Peyer's patch (tissue), 4 donors: ENCODE measurements at regions not wholly inside any gene's neighbourhood (a gene's known extent, or its start where the extent isn't known, plus 50 kb on each side); places are given as distances from the start of the nearest gene placed in this dataset.

Experiments
- POLR2A ChIP-seq, 2 donors: fragments of 450-650 bp; IDR thresholded peaks; one replicate each; pipeline ENCODE4 v1.5.1; 2017; ENCODE audit warnings: antibody characterized with exemption in 2 of 2, mild to moderate bottlenecking in 2 of 2, moderate library complexity in 2 of 2
- TF ChIP-seq, protein P1 (sequence below), 6 experiments: fragments of 450-650 bp in 4 of 6; fragments of 200-600 bp in 2 of 6; sonication (generic) in 1 of 6; IDR thresholded peaks; one replicate each; pipeline ENCODE4 v1.5.1; 2017 to 2019; ENCODE audit warnings: antibody characterized with exemption in 6 of 6, mild to moderate bottlenecking in 3 of 6, moderate library complexity in 1 of 6

DNA sequence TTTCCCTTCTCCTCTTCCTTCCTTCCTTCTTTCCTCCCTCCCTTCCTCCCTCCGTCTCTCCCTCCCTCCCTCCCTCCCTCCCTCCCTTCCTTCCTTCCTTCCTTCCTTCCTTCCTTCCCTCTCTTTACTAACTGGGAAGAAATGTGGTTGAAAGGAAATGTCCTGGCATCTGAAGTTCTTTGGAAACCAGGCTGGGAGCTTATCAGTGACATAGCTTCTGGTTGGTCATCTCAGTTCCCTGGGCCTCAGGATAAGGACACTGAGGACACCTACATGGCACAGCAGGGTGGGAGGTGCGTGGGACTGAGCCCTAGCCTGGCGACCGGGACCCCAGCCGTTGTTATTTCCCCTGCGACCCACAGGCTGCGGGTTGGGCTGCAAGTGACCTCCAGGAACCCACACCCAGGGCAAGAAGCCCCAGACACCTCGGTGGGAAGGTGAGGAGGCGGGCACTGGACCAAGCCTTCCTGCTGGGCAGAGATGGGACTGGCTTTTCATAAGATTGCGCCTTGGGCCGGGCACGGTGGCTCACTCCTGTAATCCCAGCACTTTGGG is 1486.5 kb downstream of the TBC1D22A start:
- no peak for TF ChIP-seq POLR2A (IDR thresholded peaks at IDR 0.05)
- TF ChIP-seq, protein P1, sequence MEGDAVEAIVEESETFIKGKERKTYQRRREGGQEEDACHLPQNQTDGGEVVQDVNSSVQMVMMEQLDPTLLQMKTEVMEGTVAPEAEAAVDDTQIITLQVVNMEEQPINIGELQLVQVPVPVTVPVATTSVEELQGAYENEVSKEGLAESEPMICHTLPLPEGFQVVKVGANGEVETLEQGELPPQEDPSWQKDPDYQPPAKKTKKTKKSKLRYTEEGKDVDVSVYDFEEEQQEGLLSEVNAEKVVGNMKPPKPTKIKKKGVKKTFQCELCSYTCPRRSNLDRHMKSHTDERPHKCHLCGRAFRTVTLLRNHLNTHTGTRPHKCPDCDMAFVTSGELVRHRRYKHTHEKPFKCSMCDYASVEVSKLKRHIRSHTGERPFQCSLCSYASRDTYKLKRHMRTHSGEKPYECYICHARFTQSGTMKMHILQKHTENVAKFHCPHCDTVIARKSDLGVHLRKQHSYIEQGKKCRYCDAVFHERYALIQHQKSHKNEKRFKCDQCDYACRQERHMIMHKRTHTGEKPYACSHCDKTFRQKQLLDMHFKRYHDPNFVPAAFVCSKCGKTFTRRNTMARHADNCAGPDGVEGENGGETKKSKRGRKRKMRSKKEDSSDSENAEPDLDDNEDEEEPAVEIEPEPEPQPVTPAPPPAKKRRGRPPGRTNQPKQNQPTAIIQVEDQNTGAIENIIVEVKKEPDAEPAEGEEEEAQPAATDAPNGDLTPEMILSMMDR (IDR thresholded peaks at IDR 0.05), result no peak
